SK-N-SH treated with all-trans-retinoic acid at 6 μM for 48 hours (cell line): ENCODE measurements at regions not wholly inside any gene's neighbourhood (a gene's known extent, or its start where the extent isn't known, plus 50 kb on each side); places are given as distances from the start of the nearest gene placed in this dataset.

Source experiments
- ARNTL ChIP-seq: fragments of 450-650 bp; formaldehyde crosslinking; IDR thresholded peaks from 2 replicates; pipeline ENCODE4 v1.5.0; 2020; ENCODE audit warnings: low read depth, mild to moderate bottlenecking, moderate library complexity, borderline replicate concordance
- CREB5 ChIP-seq: fragments of 250-450 bp; sonication (Bioruptor Pico); IDR thresholded peaks from 2 replicates; pipeline ENCODE4 v1.5.1; 2020; ENCODE audit warnings: low read depth, mild to moderate bottlenecking, moderate library complexity
- OSR1 ChIP-seq: fragments of 250-450 bp; sonication (Bioruptor Pico); IDR thresholded peaks from 2 replicates; pipeline ENCODE4 v1.8.0; 2022; ENCODE audit warnings: moderate library complexity, mild to moderate bottlenecking, inconsistent platforms
- PPARA ChIP-seq: fragments of 250-450 bp; sonication (Bioruptor Pico); IDR thresholded peaks from 2 replicates; pipeline ENCODE4 v1.5.0; 2020; ENCODE audit warnings: mild to moderate bottlenecking, borderline replicate concordance
- TOX ChIP-seq: fragments of 250-450 bp; sonication (Bioruptor Pico); IDR thresholded peaks from 2 replicates; pipeline ENCODE4 v1.8.0; 2021; ENCODE audit warnings: mild to moderate bottlenecking, moderate library complexity, borderline replicate concordance
- ZFP3 ChIP-seq: fragments of 250-450 bp; sonication (Bioruptor Pico); IDR thresholded peaks from 2 replicates; pipeline ENCODE4 v1.5.0; 2020; ENCODE audit warnings: mild to moderate bottlenecking, moderate library complexity
- ZNF70 ChIP-seq: fragments of 450-650 bp; formaldehyde crosslinking; IDR thresholded peaks from 2 replicates; pipeline ENCODE4 v1.5.0; 2020; ENCODE audit warnings: mild to moderate bottlenecking, moderate library complexity
- ZNF8 ChIP-seq: fragments of 450-650 bp; formaldehyde crosslinking; IDR thresholded peaks from 2 replicates; pipeline ENCODE4 v1.5.0; 2020; ENCODE audit warnings: mild to moderate bottlenecking, moderate library complexity
- TF ChIP-seq, protein P1 (sequence below): fragments of 250-450 bp; sonication (Bioruptor Pico); IDR thresholded peaks from 2 replicates; pipeline ENCODE4 v1.8.0; 2020; ENCODE audit warnings: mild to moderate bottlenecking, moderate library complexity, borderline replicate concordance
- TF ChIP-seq, protein P2 (sequence below): fragments of 250-450 bp; sonication (Bioruptor Pico); IDR thresholded peaks from 2 replicates; pipeline ENCODE4 v1.5.1; 2021; ENCODE audit warnings: mild to moderate bottlenecking, moderate library complexity

- TF ChIP-seq PPARA (CRISPR knock-in tag) (no peak), CREB5 (CRISPR knock-in tag) (no peak), ZNF70 (CRISPR knock-in tag) (no peak), ZNF8 (CRISPR knock-in tag) (no peak), ZFP3 (CRISPR knock-in tag) (no peak), OSR1 (no peak), TOX (no peak), ARNTL (CRISPR knock-in tag) (no peak)
- TF ChIP-seq, protein P1, sequence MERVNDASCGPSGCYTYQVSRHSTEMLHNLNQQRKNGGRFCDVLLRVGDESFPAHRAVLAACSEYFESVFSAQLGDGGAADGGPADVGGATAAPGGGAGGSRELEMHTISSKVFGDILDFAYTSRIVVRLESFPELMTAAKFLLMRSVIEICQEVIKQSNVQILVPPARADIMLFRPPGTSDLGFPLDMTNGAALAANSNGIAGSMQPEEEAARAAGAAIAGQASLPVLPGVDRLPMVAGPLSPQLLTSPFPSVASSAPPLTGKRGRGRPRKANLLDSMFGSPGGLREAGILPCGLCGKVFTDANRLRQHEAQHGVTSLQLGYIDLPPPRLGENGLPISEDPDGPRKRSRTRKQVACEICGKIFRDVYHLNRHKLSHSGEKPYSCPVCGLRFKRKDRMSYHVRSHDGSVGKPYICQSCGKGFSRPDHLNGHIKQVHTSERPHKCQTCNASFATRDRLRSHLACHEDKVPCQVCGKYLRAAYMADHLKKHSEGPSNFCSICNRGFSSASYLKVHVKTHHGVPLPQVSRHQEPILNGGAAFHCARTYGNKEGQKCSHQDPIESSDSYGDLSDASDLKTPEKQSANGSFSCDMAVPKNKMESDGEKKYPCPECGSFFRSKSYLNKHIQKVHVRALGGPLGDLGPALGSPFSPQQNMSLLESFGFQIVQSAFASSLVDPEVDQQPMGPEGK (CRISPR knock-in tag), result no peak
- TF ChIP-seq, protein P2, sequence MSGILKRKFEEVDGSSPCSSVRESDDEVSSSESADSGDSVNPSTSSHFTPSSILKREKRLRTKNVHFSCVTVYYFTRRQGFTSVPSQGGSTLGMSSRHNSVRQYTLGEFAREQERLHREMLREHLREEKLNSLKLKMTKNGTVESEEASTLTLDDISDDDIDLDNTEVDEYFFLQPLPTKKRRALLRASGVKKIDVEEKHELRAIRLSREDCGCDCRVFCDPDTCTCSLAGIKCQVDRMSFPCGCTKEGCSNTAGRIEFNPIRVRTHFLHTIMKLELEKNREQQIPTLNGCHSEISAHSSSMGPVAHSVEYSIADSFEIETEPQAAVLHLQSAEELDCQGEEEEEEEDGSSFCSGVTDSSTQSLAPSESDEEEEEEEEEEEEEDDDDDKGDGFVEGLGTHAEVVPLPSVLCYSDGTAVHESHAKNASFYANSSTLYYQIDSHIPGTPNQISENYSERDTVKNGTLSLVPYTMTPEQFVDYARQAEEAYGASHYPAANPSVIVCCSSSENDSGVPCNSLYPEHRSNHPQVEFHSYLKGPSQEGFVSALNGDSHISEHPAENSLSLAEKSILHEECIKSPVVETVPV, result no peak
Observed at GRCh38 chr12:118526255-118527095, 150.1 kb downstream of the SUDS3 start.
